IMR-90 (cell line): ENCODE measurements at regions not wholly inside any gene's neighbourhood (a gene's known extent, or its start where the extent isn't known, plus 50 kb on each side); places are given as distances from the start of the nearest gene placed in this dataset.

Source experiments
- ATAC-seq: fragments of 200-7000 bp; cut with Tn5 transposase; 2 replicates; pipeline ENCODE4 v1.9.1; 2020; ENCODE audit warnings: low read depth, mild to moderate bottlenecking, moderate library complexity
- BruUV-seq: library from RNA; stranded (reverse); fragments of 400-500 nt; replicated peaks from 2 replicates; lab custom pipeline; 2021; lab: Mats Ljungman, UMichigan
- CTCF ChIA-PET: fragments of 300-600 bp; formaldehyde crosslinking; extraction: SDS; loops from one replicate; lab custom pipeline; 2021; ENCODE audit warnings: antibody characterized with exemption; lab: Yijun Ruan, JAX
- POLR2A ChIA-PET: fragments of 300-600 bp; sonication (Branson Sonifier 250); formaldehyde crosslinking; loops from one replicate; lab custom pipeline; 2022; ENCODE audit warnings: antibody characterized with exemption; ENCODE audit not compliant: unreplicated experiment; lab: Charles Lee
- DNase-seq: peaks from one replicate; pipeline ENCODE4 v3.0.0; 2013
- H2AFZ ChIP-seq: replicated peaks from 2 replicates; pipeline ENCODE3; 2013; ENCODE audit warnings: low read length, mild to moderate bottlenecking; ENCODE audit not compliant: poor library complexity
- H2AK5ac ChIP-seq: 2 replicates; pipeline ENCODE4 v1.6.1; 2013; ENCODE audit warnings: low read depth, low read length, inconsistent platforms
- H2AK9ac ChIP-seq: replicated peaks from 2 replicates; pipeline ENCODE3; 2013; ENCODE audit warnings: mild to moderate bottlenecking, low read depth, low read length, moderate library complexity; ENCODE audit not compliant: poor library complexity
- H2BK120ac ChIP-seq: 2 replicates; pipeline ENCODE4 v1.6.1; 2013; ENCODE audit warnings: low read depth, low read length, inconsistent platforms
- H2BK15ac ChIP-seq: 3 replicates; pipeline ENCODE4 v1.6.1; 2013; ENCODE audit warnings: low read depth, low read length, inconsistent platforms
- H2BK20ac ChIP-seq: 2 replicates; pipeline ENCODE4 v1.6.1; 2013; ENCODE audit warnings: low read depth, mild to moderate bottlenecking, inconsistent platforms, low read length, moderate library complexity
- H2BK5ac ChIP-seq: 2 replicates; pipeline ENCODE4 v1.6.1; 2013; ENCODE audit warnings: mild to moderate bottlenecking, low read depth, low read length, inconsistent platforms; ENCODE audit not compliant: poor library complexity, severe bottlenecking
- H3K14ac ChIP-seq: replicated peaks from 2 replicates; pipeline ENCODE4 v1.6.1; 2013; ENCODE audit warnings: low read depth, low read length, inconsistent platforms
- H3K18ac ChIP-seq: 2 replicates; pipeline ENCODE4 v1.6.1; 2013; ENCODE audit warnings: low read depth, low read length, control low read depth
- H3K23ac ChIP-seq: 2 replicates; pipeline ENCODE4 v1.6.1; 2013; ENCODE audit warnings: low read depth, low read length, inconsistent platforms
- H3K27ac ChIP-seq: 2 replicates; pipeline ENCODE4 v1.5.1; 2013; ENCODE audit warnings: mild to moderate bottlenecking, control low read depth, low read length; ENCODE audit not compliant: insufficient read depth
- H3K27me3 ChIP-seq: 2 replicates; pipeline ENCODE4 v1.6.1; 2013; ENCODE audit warnings: low read length; ENCODE audit not compliant: control insufficient read depth, insufficient read depth
- H3K36me3 ChIP-seq: 2 replicates; pipeline ENCODE4 v1.6.1; 2013; ENCODE audit warnings: low read length, mixed read lengths; ENCODE audit not compliant: control insufficient read depth, insufficient read depth
- H3K4ac ChIP-seq: 2 replicates; pipeline ENCODE4 v1.6.1; 2013; ENCODE audit warnings: low read depth, low read length, inconsistent platforms
- H3K4me1 ChIP-seq: 2 replicates; pipeline ENCODE4 v1.6.1; 2013; ENCODE audit warnings: low read length, mixed read lengths; ENCODE audit not compliant: control insufficient read depth, insufficient read depth
- H3K4me2 ChIP-seq: 2 replicates; pipeline ENCODE4 v1.6.1; 2013; ENCODE audit warnings: low read depth, mild to moderate bottlenecking, control low read depth, low read length, moderate library complexity
- H3K4me3 ChIP-seq: 2 replicates; pipeline ENCODE4 v1.5.1; 2013; ENCODE audit warnings: low read depth, mild to moderate bottlenecking, control low read depth, low read length, moderate library complexity; ENCODE audit not compliant: insufficient read depth
- H3K56ac ChIP-seq: 2 replicates; pipeline ENCODE4 v1.6.1; 2013; ENCODE audit warnings: low read length, inconsistent platforms; ENCODE audit not compliant: insufficient read depth; ENCODE audit errors: extremely low read depth
- H3K79me1 ChIP-seq, 2 experiments: 2 replicates each; pipeline ENCODE4 v1.6.1; 2013; ENCODE audit warnings: low read length in 2 of 2, inconsistent platforms in 1 of 2, low read depth in 1 of 2
- H3K9ac ChIP-seq: 2 replicates; pipeline ENCODE4 v1.6.1; 2013; ENCODE audit warnings: low read depth, low read length, control low read depth
- H3K9me1 ChIP-seq: 2 replicates; pipeline ENCODE4 v1.6.1; 2013; ENCODE audit warnings: low read length, inconsistent platforms; ENCODE audit not compliant: insufficient read depth
- H3K9me3 ChIP-seq: 2 replicates; pipeline ENCODE4 v1.6.1; 2013; ENCODE audit warnings: low read length; ENCODE audit not compliant: control insufficient read depth, insufficient read depth
- H4K20me1 ChIP-seq: 2 replicates; pipeline ENCODE4 v1.6.1; 2013; ENCODE audit warnings: low read length, inconsistent platforms; ENCODE audit not compliant: insufficient read depth
- H4K5ac ChIP-seq: 2 replicates; pipeline ENCODE4 v1.6.1; 2013; ENCODE audit warnings: mild to moderate bottlenecking, low read depth, low read length, control low read depth
- H4K8ac ChIP-seq, 2 experiments: 2 replicates each; pipeline ENCODE4 v1.6.1; 2013; ENCODE audit warnings: low read depth in 2 of 2, low read length in 2 of 2, control low read depth in 1 of 2, inconsistent platforms in 1 of 2
- H4K91ac ChIP-seq: 2 replicates; pipeline ENCODE4 v1.6.1; 2013; ENCODE audit warnings: low read depth, low read length, inconsistent platforms; ENCODE audit not compliant: insufficient read depth
- BHLHE40 ChIP-seq: fragments of 150-350 bp; IDR thresholded peaks from 2 replicates; pipeline ENCODE4 v1.6.1; 2016; ENCODE audit warnings: mild to moderate bottlenecking, low read depth, low read length
- CEBPB ChIP-seq: IDR thresholded peaks from 2 replicates; pipeline ENCODE4 v1.6.1; 2012; ENCODE audit warnings: low read depth, low read length, improper control_type of control experiment
- CHD1 ChIP-seq: IDR thresholded peaks from 2 replicates; pipeline ENCODE4 v1.6.1; 2012; ENCODE audit warnings: low read depth, low read length, improper control_type of control experiment
- FOS ChIP-seq: fragments of 150-350 bp; IDR thresholded peaks from 2 replicates; pipeline ENCODE4 v1.6.1; 2016; ENCODE audit warnings: low read depth, low read length
- MAFK ChIP-seq: IDR thresholded peaks from 2 replicates; pipeline ENCODE4 v1.6.1; 2012; ENCODE audit warnings: low read depth, low read length, improper control_type of control experiment
- MAZ ChIP-seq: IDR thresholded peaks from 2 replicates; pipeline ENCODE4 v1.6.1; 2012; ENCODE audit warnings: low read depth, mild to moderate bottlenecking, low read length, improper control_type of control experiment, moderate library complexity, borderline replicate concordance
- MXI1 ChIP-seq: IDR thresholded peaks from 2 replicates; pipeline ENCODE4 v1.6.1; 2012; ENCODE audit warnings: low read depth, mild to moderate bottlenecking, low read length, moderate library complexity, borderline replicate concordance
- NFE2L2 ChIP-seq: fragments of 150-350 bp; IDR thresholded peaks from 2 replicates; pipeline ENCODE4 v1.6.1; 2016; ENCODE audit warnings: low read depth, mild to moderate bottlenecking, low read length
- POLR2A ChIP-seq: IDR thresholded peaks from 2 replicates; pipeline ENCODE4 v1.6.1; 2012; ENCODE audit warnings: mild to moderate bottlenecking, low read depth, low read length
- RAD21 ChIP-seq: IDR thresholded peaks from 2 replicates; pipeline ENCODE4 v1.6.1; 2012; ENCODE audit warnings: low read length, improper control_type of control experiment
- RCOR1 ChIP-seq: IDR thresholded peaks from 2 replicates; pipeline ENCODE4 v1.6.1; 2012; ENCODE audit warnings: mild to moderate bottlenecking, low read length, improper control_type of control experiment; ENCODE audit not compliant: insufficient replicate concordance
- RFX5 ChIP-seq: IDR thresholded peaks from 2 replicates; pipeline ENCODE4 v1.8.0; 2012; ENCODE audit warnings: low read depth, mild to moderate bottlenecking, low read length, moderate library complexity
- SMC3 ChIP-seq: fragments of 150-350 bp; IDR thresholded peaks from 2 replicates; pipeline ENCODE4 v1.6.1; 2016; ENCODE audit warnings: low read depth, mild to moderate bottlenecking, antibody characterized with exemption, low read length, moderate library complexity
- WGBS, 2 experiments: methylation state at CpG; one replicate each; pipeline versions ENCODE4 v1.1.5 to v1.1.7; 2013; ENCODE audit warnings: missing lambda C conversion rate in 2 of 2; ENCODE audit not compliant: insufficient read length in 1 of 2; ENCODE audit errors: extremely low coverage in 2 of 2; 5-methylcytosine and 5-hydroxymethylcytosine counted together
- dilution Hi-C: fragments of 300-500 bp; cut with HindIII; formaldehyde crosslinking; loops from one replicate; pipeline ENCODE4 v1.14.3; 2018; ENCODE audit warnings: low sequenced_read_pairs; ENCODE audit not compliant: unreplicated experiment
- in situ Hi-C: fragments of 300-500 bp; cut with MboI; formaldehyde crosslinking; loops from 3 replicates; pipeline ENCODE4 v1.14.3; 2019; ENCODE audit warnings: low sequenced_read_pairs, inconsistent platforms, mixed read lengths
- intact Hi-C: fragments of 100-400 bp; cut with micrococcal nuclease; formaldehyde crosslinking; loops from 2 replicates; pipeline ENCODE4 v1.10.0; 2022
- TF ChIP-seq, protein P1 (sequence below): fragments of 150-350 bp; IDR thresholded peaks from 2 replicates; pipeline ENCODE4 v1.6.1; 2016; ENCODE audit warnings: low read depth, mild to moderate bottlenecking, low read length, moderate library complexity, borderline replicate concordance
- TF ChIP-seq, protein P2 (sequence below): conservative IDR thresholded peaks from 2 replicates; pipeline ENCODE4 v1.5.1; 2012; ENCODE audit warnings: mild to moderate bottlenecking, low read depth, low read length, improper control_type of control experiment
- TF ChIP-seq, protein P3 (sequence below): fragments of 150-350 bp; IDR thresholded peaks from 2 replicates; pipeline ENCODE4 v1.6.1; 2017; ENCODE audit warnings: mild to moderate bottlenecking, antibody characterized with exemption, low read length, low read depth

GRCh38 chr1:14302025-14302424, 296.5 kb upstream of the KAZN start:
- Histone ChIP-seq H2AK9ac (no peak overlapping the region), H3K18ac (no peak overlapping the region), H3K4ac (no peak overlapping the region), H3K4me1 (no peaks in the 10 kb centered on the region), H2BK20ac (no peak overlapping the region), H3K9me3 (peaks cover 12% of the 10 kb centered on the region; the same call in 1 of the 2 replicates), H3K56ac (no peak overlapping the region), H3K36me3 (no peaks in the 10 kb centered on the region), H2BK5ac (no peak overlapping the region), H3K79me1 (no peaks in the 10 kb centered on the region), H3K4me3 (no peak overlapping the region), H3K23ac (no peak overlapping the region), H3K27me3 (no peaks in the 10 kb centered on the region; the same call in 1 of the 2 replicates), H4K5ac (no peak overlapping the region), H3K9ac (no peak overlapping the region), H3K4me2 (no peak overlapping the region), H3K27ac (no peak overlapping the region), H4K8ac (no peak overlapping the region), H2BK15ac (no peak overlapping the region), H4K91ac (no peak overlapping the region), H3K9me1 (no peaks in the 10 kb centered on the region), H2BK120ac (no peak overlapping the region), H4K20me1 (no peaks in the 10 kb centered on the region), H3K14ac (no peak overlapping the region), H2AFZ (no peak overlapping the region), H2AK5ac (no peak overlapping the region)
- intact Hi-C loops (no loop called here), in situ Hi-C loops (no loop called here), dilution Hi-C loops (no loop called here)
- CTCF ChIA-PET, result no interaction called here
- POLR2A ChIA-PET, result no interaction called here
- no CpG with 5 or more reads among the region's 3 CpGs for WGBS, 2 experiments
- TF ChIP-seq MXI1 (no peak), MAZ (no peak), CEBPB (no peak), RFX5 (no peak), RAD21 (no peak), POLR2A (no peak), NFE2L2 (no peak), FOS (no peak), SMC3 (no peak), RCOR1 (no peak), CHD1 (no peak), MAFK (no peak), BHLHE40 (no peak)
- TF ChIP-seq, protein P1, sequence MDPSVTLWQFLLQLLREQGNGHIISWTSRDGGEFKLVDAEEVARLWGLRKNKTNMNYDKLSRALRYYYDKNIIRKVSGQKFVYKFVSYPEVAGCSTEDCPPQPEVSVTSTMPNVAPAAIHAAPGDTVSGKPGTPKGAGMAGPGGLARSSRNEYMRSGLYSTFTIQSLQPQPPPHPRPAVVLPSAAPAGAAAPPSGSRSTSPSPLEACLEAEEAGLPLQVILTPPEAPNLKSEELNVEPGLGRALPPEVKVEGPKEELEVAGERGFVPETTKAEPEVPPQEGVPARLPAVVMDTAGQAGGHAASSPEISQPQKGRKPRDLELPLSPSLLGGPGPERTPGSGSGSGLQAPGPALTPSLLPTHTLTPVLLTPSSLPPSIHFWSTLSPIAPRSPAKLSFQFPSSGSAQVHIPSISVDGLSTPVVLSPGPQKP, result no peak
- TF ChIP-seq, protein P2, sequence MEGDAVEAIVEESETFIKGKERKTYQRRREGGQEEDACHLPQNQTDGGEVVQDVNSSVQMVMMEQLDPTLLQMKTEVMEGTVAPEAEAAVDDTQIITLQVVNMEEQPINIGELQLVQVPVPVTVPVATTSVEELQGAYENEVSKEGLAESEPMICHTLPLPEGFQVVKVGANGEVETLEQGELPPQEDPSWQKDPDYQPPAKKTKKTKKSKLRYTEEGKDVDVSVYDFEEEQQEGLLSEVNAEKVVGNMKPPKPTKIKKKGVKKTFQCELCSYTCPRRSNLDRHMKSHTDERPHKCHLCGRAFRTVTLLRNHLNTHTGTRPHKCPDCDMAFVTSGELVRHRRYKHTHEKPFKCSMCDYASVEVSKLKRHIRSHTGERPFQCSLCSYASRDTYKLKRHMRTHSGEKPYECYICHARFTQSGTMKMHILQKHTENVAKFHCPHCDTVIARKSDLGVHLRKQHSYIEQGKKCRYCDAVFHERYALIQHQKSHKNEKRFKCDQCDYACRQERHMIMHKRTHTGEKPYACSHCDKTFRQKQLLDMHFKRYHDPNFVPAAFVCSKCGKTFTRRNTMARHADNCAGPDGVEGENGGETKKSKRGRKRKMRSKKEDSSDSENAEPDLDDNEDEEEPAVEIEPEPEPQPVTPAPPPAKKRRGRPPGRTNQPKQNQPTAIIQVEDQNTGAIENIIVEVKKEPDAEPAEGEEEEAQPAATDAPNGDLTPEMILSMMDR, result no peak
- TF ChIP-seq, protein P3, sequence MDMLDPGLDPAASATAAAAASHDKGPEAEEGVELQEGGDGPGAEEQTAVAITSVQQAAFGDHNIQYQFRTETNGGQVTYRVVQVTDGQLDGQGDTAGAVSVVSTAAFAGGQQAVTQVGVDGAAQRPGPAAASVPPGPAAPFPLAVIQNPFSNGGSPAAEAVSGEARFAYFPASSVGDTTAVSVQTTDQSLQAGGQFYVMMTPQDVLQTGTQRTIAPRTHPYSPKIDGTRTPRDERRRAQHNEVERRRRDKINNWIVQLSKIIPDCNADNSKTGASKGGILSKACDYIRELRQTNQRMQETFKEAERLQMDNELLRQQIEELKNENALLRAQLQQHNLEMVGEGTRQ, result no peak
- no TSS peak for BruUV-seq
- ATAC-seq, result no peak
- no peak for DNase-seq
